Stimulated activated CD8-positive, alpha-beta memory T cell treated with anti-CD3 and anti-CD28 coated beads, Interleukin-7, amount 100 ng/mL, for 4 hours (primary cell): ENCODE measurements at regions not wholly inside any gene's neighbourhood (a gene's known extent, or its start where the extent isn't known, plus 50 kb on each side); places are given as distances from the start of the nearest gene placed in this dataset.
"Not testable (repeated sequence)": the region's sequence is repeated elsewhere in the genome, so short reads cannot be mapped to it uniquely, and the experiment has no call there.

Experiments used
- DNase-seq, 2 donors: peaks; one replicate each; pipeline ENCODE4 v3.0.0-alpha.2; 2020; ENCODE audit warnings: low read depth in 2 of 2

GRCh38 chr17:22044706-22045246, 352.5 kb downstream of the KCNJ18 start:
- DNase-seq: not testable (repeated sequence)

DNA sequence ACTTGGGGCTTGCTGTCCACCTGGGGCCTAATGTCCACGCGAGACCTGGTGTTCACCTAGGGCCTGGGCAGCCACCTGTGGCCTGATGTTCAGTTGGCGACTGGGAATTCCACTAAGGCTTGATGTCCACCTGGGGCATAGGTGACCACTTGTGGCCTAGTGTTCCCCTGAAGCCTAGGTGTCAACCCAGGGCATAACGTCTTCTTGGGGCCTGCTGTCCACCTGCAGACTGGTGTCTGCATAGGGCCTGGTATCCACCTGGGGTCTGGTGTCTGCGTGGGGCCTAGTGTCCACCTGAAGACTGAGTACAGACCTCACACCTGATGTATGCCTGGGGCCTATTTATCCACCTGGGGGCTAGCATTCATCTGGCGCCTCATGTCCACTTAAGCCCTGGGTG, 355.2 kb downstream of the KCNJ18 start:
- DNase-seq: not testable (repeated sequence)

DNA sequence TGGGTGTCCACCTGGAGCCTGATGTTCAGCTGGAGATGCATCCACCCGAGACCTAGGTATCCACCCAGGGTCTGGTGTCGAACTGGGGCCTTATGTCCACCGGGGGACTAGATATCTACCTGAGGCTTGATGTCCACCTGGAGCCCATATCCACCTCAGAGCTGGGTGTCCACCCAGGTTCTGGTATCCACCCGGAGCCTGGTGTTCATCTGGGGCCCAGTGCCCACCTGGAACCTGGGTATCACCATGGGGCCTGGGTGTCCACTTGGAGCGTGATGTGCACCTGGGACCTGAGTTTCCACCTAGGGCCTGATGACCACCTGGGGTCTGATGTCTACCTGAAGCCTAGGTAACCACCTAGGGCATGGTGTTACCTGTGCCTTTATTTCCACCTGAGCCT, 355.9 kb downstream of the KCNJ18 start:
- not testable (repeated sequence) for DNase-seq

- not testable (repeated sequence) for DNase-seq
Measured at GRCh38 chr17:22050766-22051165, 358.4 kb downstream of the KCNJ18 start.

DNA sequence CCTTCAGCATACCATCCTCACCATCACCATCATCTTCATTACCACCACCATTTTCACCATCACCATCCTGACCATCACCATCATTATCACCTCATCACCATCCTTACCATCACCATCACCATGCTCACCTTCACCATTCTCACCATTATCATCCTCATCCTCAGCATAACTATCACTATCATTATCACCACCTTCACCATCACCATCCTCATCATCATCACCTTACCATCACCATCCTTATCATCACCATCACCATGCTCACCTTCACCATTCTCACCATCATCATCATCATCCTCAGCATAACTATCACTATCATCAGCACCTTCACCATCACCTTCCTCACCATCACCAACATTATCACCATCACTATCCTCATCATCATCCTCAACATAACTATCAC, 360.4 kb downstream of the KCNJ18 start:
- not testable (repeated sequence) for DNase-seq

GRCh38 chr17:22056566-22056965, 364.2 kb downstream of the KCNJ18 start:
- not testable (repeated sequence) for DNase-seq

DNA sequence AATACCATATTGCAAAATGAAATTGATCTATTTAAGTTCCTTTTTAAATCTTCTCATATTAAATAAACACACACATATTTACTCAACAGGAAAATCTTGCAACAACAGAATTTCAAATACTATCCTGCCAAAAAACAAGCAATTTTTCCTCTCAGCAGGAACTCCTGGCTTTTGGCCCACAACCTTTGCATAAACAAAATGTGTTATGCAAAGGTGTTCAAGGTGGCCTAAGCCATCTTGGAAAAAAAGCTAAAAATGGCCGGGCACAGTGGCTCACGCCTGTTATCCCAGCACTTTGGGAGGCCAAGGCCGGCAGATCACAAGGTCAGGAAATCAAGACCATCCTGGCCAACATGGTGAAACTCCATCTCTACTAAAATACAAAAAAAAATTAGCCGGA, 383.6 kb downstream of the KCNJ18 start:
- not testable (repeated sequence) for DNase-seq

DNA sequence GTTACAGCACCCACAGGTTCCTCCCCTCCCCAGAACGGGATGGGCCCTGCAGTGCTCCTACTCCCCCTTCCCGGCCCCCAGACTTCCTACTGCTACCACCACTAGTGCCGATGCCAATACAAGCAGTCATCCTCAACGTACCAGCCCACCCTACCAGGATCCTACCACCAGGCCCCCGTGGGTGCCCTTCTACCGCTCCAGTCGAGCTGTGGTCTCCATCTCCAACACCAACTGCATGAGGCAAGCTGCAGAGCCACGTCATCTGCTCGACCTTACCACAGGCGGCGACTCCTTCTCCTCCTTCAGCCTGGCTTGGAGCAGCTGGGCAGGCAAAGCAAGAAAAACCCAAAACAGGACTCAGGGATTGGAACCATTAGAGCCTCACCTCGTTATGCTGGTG, 396.3 kb downstream of the KCNJ18 start:
- not testable (repeated sequence) for DNase-seq

DNA sequence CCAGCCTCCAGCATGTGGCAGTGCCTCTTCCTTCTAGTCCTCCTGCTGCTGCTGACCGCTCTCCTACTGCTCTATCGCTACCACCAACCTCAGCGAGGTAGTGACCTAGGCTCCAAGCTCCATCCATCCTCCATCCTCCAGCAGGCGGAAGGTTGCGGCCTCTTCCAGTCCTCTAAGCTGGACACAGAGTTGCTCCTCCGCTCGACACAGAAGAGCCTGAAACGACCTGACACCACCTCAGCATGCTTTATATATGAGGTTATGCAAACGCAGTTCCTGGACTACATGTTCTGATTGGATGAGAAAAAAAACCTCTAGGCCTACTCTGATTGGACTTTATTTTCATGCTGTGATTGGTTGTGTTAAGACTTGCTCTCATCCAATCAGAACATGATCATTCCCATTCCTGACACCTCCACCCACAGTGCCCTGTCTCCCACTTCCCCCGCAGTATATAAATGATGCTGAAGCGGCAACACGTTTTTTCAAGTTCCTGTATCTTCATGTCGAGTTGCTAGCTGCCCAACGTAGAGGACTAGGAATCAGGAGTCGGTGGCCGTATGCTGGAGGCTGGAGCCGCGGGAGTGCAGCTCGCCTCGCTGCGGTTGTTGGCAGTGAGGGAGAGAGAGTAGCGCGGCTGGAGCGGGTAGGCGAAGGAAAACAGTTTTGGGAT, 398.1 kb downstream of the KCNJ18 start:
- DNase-seq: no peak

- DNase-seq: not testable (repeated sequence)
Measured at GRCh38 chr17:22091041-22091679, 398.8 kb downstream of the KCNJ18 start.

GRCh38 chr17:22091840-22092239, 399.5 kb downstream of the KCNJ18 start:
- DNase-seq: not testable (repeated sequence)

- DNase-seq: not testable (repeated sequence)
Measured at GRCh38 chr17:22095414-22095813, 403.1 kb downstream of the KCNJ18 start.

GRCh38 chr17:22099633-22100032, 407.3 kb downstream of the KCNJ18 start:
- not testable (repeated sequence) for DNase-seq

- no peak for DNase-seq
Measured at GRCh38 chr17:22102177-22102576, 409.9 kb downstream of the KCNJ18 start.

DNA sequence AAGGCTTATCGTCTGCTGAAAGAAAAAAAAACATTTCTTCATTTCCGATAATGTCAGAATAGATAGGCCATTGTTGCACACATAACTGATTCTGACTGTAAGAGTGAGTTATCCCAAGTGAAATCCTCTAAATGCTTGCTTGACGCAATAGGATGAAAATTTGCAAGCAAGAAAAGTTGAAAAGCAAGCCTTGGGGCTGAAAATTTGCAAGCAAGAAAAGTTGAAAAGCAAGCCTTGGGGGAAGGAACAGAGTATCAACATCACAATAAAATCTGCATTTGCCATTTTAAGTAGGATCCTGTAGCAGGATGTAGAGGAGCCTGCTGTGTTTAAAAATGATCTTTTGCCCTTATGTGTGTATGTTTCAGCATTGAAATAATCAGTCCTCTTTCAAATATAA, 424.4 kb downstream of the KCNJ18 start:
- not testable (repeated sequence) for DNase-seq

DNA sequence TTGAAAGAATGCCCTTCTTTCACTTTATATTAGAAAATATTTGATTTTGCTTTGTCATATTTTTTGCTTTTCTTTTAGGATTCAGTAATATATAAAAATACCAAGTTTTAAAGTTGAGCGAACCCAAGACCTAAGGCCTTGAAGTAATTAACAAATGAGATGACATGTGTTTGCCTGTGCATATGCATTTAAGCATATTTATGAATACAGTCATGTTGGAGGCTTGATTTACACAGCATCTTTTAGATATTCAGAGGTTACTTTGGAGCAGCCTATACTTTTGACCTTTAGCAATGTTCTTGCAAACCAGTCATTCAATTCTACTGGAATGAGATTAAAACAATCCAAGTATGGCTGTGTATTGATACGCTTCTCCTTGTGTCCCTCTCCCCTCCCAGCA, 425.1 kb downstream of the KCNJ18 start:
- DNase-seq: not testable (repeated sequence)

DNA sequence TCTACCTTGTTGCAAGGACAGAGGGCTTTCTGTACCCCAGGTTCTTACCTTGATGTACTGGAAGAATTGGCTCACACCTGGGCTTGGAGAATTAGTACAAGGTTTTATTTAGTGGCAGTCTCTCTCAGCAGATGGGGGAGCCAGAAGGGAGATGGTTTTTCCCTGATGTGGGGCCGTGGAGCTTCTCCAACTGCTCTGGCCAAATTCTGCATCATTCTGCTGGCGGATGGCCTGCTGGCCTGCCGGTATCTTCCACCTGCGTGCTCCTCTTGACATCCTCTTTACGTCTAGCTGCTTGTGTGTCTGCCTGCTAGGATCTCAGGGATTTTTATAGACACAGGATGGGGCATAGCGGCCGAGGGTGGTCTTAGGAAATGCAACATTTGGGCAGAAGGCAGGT, 426.7 kb downstream of the KCNJ18 start:
- not testable (repeated sequence) for DNase-seq

GRCh38 chr17:22119751-22120150, 427.4 kb downstream of the KCNJ18 start:
- not testable (repeated sequence) for DNase-seq

GRCh38 chr17:22123536-22124281, 431.4 kb downstream of the KCNJ18 start:
- DNase-seq: no peak

GRCh38 chr17:22128171-22128570, 435.8 kb downstream of the KCNJ18 start:
- no peak for DNase-seq

DNA sequence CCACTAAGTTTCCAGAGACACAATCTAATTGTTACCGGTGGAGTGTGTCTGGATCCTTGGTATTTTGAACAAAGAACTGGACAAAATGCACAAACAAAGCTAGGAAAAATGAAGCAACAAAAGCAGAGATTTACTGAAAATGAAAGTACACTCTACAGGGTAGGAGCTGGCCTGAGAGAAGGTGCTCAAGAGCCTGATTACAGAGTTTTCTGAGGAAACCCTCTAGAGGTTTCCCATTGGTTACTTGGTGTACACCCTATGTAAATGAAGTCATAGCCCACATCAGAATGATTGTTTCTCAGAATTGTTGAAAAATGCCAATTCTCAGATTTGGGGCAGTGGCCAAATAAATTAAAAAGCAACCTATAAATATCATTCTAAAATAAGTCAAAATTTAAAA, 436.4 kb downstream of the KCNJ18 start:
- DNase-seq: no peak

DNA sequence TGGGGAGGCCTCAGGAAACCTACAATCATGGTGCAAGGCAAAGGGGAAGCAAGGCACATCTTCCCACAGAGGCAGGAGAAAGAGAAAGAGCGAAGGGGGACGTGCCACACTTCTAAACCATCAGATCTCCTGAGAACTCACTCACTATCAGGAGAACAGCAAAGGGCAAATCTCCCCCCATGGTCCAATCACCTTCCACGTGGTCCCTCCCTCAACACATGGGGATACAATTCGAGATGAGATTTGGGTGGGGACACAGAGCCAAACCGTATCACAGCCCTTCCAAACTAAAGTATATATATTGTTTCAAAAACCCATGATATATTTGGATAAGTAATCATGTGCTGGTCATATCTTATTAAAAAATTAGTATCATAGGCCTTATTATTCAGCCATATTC, 437.6 kb downstream of the KCNJ18 start:
- not testable (repeated sequence) for DNase-seq
